Ishikawa (cell line): ENCODE measurements at regions not wholly inside any gene's neighbourhood (a gene's known extent, or its start where the extent isn't known, plus 50 kb on each side); places are given as distances from the start of the nearest gene placed in this dataset.

Source experiments
- CEBPB ChIP-seq: IDR thresholded peaks from 2 replicates; pipeline ENCODE4 v1.6.1; 2012
- CREB1 ChIP-seq: IDR thresholded peaks from 2 replicates; pipeline ENCODE4 v1.6.1; 2012; ENCODE audit warnings: low read depth
- EGR1 ChIP-seq: IDR thresholded peaks from 2 replicates; pipeline ENCODE4 v1.6.1; 2012
- EP300 ChIP-seq: IDR thresholded peaks from 2 replicates; pipeline ENCODE4 v1.6.1; 2012; ENCODE audit warnings: borderline replicate concordance
- FOXM1 ChIP-seq: IDR thresholded peaks from 2 replicates; pipeline ENCODE4 v1.6.1; 2012; ENCODE audit warnings: low read depth, borderline replicate concordance
- MAX ChIP-seq: IDR thresholded peaks from 2 replicates; pipeline ENCODE4 v1.6.1; 2012
- NFIC ChIP-seq: IDR thresholded peaks from 2 replicates; pipeline ENCODE4 v1.6.1; 2012
- RAD21 ChIP-seq: IDR thresholded peaks from 2 replicates; pipeline ENCODE4 v1.6.1; 2012; ENCODE audit warnings: low read depth
- REST ChIP-seq: IDR thresholded peaks from 2 replicates; pipeline ENCODE4 v1.6.1; 2012; ENCODE audit warnings: low read depth, mild to moderate bottlenecking
- TAF1 ChIP-seq: IDR thresholded peaks from 2 replicates; pipeline ENCODE4 v1.6.1; 2012; ENCODE audit warnings: low read depth, mild to moderate bottlenecking
- TCF12 ChIP-seq: IDR thresholded peaks from 2 replicates; pipeline ENCODE4 v1.6.1; 2012; ENCODE audit warnings: low read depth
- TEAD4 ChIP-seq: IDR thresholded peaks from 2 replicates; pipeline ENCODE4 v1.6.1; 2012
- USF1 ChIP-seq: IDR thresholded peaks from 2 replicates; pipeline ENCODE4 v1.6.1; 2012
- YY1 ChIP-seq: IDR thresholded peaks from 2 replicates; pipeline ENCODE4 v1.6.1; 2012; ENCODE audit warnings: low read depth
- ZBTB7A ChIP-seq: IDR thresholded peaks from 2 replicates; pipeline ENCODE4 v1.6.1; 2012; ENCODE audit warnings: low read depth

- TF ChIP-seq NFIC = no peak
- TF ChIP-seq EGR1 = no peak
- TF ChIP-seq CEBPB = no peak
- TF ChIP-seq YY1 = no peak
- TF ChIP-seq REST = no peak
- TF ChIP-seq EP300 = no peak
- no peak for TF ChIP-seq MAX
- no peak for TF ChIP-seq USF1
- no peak for TF ChIP-seq TEAD4
Observed at GRCh38 chr20:60888771-60889170, 363.3 kb upstream of the CDH4 start.

GRCh38 chr20:60892095-60892813, 359.8 kb upstream of the CDH4 start:
- TF ChIP-seq EGR1 (no peak), EP300 (no peak), USF1 (no peak), MAX (no peak), YY1 (no peak), TEAD4 (no peak), CREB1 (no peak), RAD21 (no peak), REST (no peak), ZBTB7A (no peak)

GRCh38 chr20:60894091-60894490, 358.0 kb upstream of the CDH4 start:
- TF ChIP-seq CREB1 (no peak), FOXM1 (no peak), NFIC (no peak), ZBTB7A (no peak), MAX (no peak), EGR1 (no peak), TEAD4 (no peak), USF1 (no peak), CEBPB (no peak), RAD21 (no peak), REST (no peak), TCF12 (no peak), EP300 (no peak), YY1 (no peak), TAF1 (no peak)

- no peak for TF ChIP-seq CREB1
- TF ChIP-seq TCF12 = no peak
- TF ChIP-seq TEAD4 = no peak
- TF ChIP-seq CEBPB = no peak
- no peak for TF ChIP-seq EP300
- no peak for TF ChIP-seq YY1
- TF ChIP-seq RAD21 = no peak
- TF ChIP-seq USF1 = no peak
- TF ChIP-seq ZBTB7A = no peak
- TF ChIP-seq TAF1 = no peak
- no peak for TF ChIP-seq EGR1
- no peak for TF ChIP-seq FOXM1
Observed at GRCh38 chr20:60895363-60896079, 356.5 kb upstream of the CDH4 start.
